Fibroblast of lung (primary cell): ENCODE measurements at regions not wholly inside any gene's neighbourhood (a gene's known extent, or its start where the extent isn't known, plus 50 kb on each side); places are given as distances from the start of the nearest gene placed in this dataset.

Experiments used
- DNase-seq, 2 donors: peaks; one replicate each; pipeline versions ENCODE4 v3.0.0 to v3.0.0-alpha.2; 2010; ENCODE audit warnings: low read depth in 2 of 2
- H2AFZ ChIP-seq: 2 replicates; pipeline ENCODE4 v1.5.1; 2012; ENCODE audit warnings: low read length, control low read depth, inconsistent platforms
- H3K27ac ChIP-seq: 2 replicates; pipeline ENCODE4 v1.5.1; 2011; ENCODE audit warnings: low read length, control low read depth; ENCODE audit not compliant: insufficient read depth
- H3K27me3 ChIP-seq: 2 replicates; pipeline ENCODE4 v1.5.1; 2011; ENCODE audit warnings: mild to moderate bottlenecking, low read length; ENCODE audit not compliant: control insufficient read depth, insufficient read depth
- H3K36me3 ChIP-seq: 2 replicates; pipeline ENCODE4 v1.5.1; 2011; ENCODE audit warnings: low read length; ENCODE audit not compliant: control insufficient read depth, insufficient read depth
- H3K4me1 ChIP-seq: 2 replicates; pipeline ENCODE4 v1.5.1; 2011; ENCODE audit warnings: low read length; ENCODE audit not compliant: control insufficient read depth, insufficient read depth; ENCODE audit errors: extremely low read depth
- H3K4me2 ChIP-seq: 2 replicates; pipeline ENCODE4 v1.5.1; 2011; ENCODE audit warnings: low read length, control low read depth; ENCODE audit not compliant: insufficient read depth; ENCODE audit errors: extremely low read depth
- H3K4me3 ChIP-seq, 4 experiments: fragments of 200-600 bp in 1 of 4; sonication (generic) in 1 of 4; replicated peaks in 1 of 4; 2 replicates each; pipeline ENCODE4 v1.5.1; 2011 to 2016; ENCODE audit warnings: low read length in 4 of 4, low read depth in 3 of 4, mild to moderate bottlenecking in 3 of 4, control low read depth in 2 of 4, inconsistent platforms in 1 of 4, mixed read lengths in 1 of 4; ENCODE audit not compliant: insufficient read depth in 1 of 4; ENCODE audit errors: control extremely low read depth in 1 of 4
- H3K79me2 ChIP-seq: 2 replicates; pipeline ENCODE4 v1.5.1; 2012; ENCODE audit warnings: mild to moderate bottlenecking, low read length, inconsistent platforms; ENCODE audit not compliant: control insufficient read depth, insufficient read depth
- H3K9ac ChIP-seq: 2 replicates; pipeline ENCODE4 v1.5.1; 2011; ENCODE audit warnings: mild to moderate bottlenecking, low read length, control low read depth; ENCODE audit not compliant: insufficient read depth
- H3K9me3 ChIP-seq: 2 replicates; pipeline ENCODE4 v1.5.1; 2012; ENCODE audit warnings: low read depth, low read length; ENCODE audit not compliant: control insufficient read depth, insufficient read depth
- H4K20me1 ChIP-seq: 2 replicates; pipeline ENCODE4 v1.5.1; 2011; ENCODE audit warnings: low read length; ENCODE audit not compliant: control insufficient read depth, insufficient read depth; ENCODE audit errors: extremely low read depth
- EZH2 ChIP-seq: IDR thresholded peaks from 2 replicates; pipeline ENCODE4 v1.5.1; 2012; ENCODE audit warnings: low read length, control low read depth, mild to moderate bottlenecking; ENCODE audit errors: missing control alignments
- TF ChIP-seq, protein P1 (sequence below), 2 donors: IDR thresholded peaks in 1 of 2; conservative IDR thresholded peaks in 1 of 2; 1 replicate in 1 of 2; 2 replicates in 1 of 2; pipeline ENCODE4 v1.5.1; 2011 to 2012; ENCODE audit warnings: low read length in 2 of 2, control low read depth in 1 of 2, inconsistent platforms in 1 of 2, low read depth in 1 of 2, mild to moderate bottlenecking in 1 of 2

DNA sequence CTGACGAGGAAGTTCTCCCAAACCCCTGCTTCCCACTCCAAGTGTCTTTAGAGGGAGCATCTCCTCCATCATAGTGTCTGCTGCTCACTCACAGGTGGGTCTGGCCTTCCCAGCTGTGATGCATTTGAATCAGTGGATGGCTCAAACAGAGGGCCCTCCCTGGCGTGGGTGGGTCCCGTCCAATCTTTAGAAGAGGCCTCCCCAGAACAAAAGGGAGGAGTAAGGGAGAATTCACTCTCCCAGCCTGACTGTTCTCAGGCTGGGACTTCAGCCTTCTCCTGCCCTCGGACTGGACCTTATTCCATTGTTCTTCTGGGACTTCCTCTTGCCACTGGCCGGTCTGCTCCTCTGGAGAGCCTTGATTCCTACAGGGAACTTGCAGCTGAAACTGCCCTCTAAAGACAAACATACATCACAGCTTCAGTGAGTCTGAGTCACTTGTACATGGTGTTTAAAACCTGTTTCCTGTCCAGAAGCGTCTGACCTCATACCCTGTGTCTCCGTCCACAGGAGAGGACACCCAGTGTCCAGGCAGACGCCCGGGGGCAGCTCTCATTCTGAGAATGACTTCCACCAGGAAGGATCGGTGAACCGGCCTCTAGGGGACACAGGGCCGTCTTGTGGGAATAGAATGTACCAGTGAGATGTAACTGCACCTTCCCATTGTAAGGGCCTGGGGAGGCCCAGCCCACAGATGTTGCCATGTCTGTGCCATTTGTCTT lies 234.7 kb downstream of the BRD1 start:
- H3K4me2 ChIP-seq = no peak overlapping the region
- no peak overlapping the region for H3K4me3 ChIP-seq
- no peaks in the 10 kb centered on the region for H3K27me3 ChIP-seq
- no peak for DNase-seq
- no peaks in the 10 kb centered on the region for H3K4me1 ChIP-seq
- no peak for TF ChIP-seq EZH2
- TF ChIP-seq, protein P1, sequence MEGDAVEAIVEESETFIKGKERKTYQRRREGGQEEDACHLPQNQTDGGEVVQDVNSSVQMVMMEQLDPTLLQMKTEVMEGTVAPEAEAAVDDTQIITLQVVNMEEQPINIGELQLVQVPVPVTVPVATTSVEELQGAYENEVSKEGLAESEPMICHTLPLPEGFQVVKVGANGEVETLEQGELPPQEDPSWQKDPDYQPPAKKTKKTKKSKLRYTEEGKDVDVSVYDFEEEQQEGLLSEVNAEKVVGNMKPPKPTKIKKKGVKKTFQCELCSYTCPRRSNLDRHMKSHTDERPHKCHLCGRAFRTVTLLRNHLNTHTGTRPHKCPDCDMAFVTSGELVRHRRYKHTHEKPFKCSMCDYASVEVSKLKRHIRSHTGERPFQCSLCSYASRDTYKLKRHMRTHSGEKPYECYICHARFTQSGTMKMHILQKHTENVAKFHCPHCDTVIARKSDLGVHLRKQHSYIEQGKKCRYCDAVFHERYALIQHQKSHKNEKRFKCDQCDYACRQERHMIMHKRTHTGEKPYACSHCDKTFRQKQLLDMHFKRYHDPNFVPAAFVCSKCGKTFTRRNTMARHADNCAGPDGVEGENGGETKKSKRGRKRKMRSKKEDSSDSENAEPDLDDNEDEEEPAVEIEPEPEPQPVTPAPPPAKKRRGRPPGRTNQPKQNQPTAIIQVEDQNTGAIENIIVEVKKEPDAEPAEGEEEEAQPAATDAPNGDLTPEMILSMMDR (conservative IDR thresholded peaks at IDR 0.05 in 1 of 2, IDR thresholded peaks at IDR 0.05 in 1 of 2; ENCODE audit: low read depth in 1 of 2, low read length in 2 of 2) = no peak
- no peak overlapping the region for H3K27ac ChIP-seq
- no peak overlapping the region for H2AFZ ChIP-seq
- H3K79me2 ChIP-seq = no peaks in the 10 kb centered on the region
- H3K36me3 ChIP-seq = no peaks in the 10 kb centered on the region
- H4K20me1 ChIP-seq = no peaks in the 10 kb centered on the region
- peaks cover 2% of the 10 kb centered on the region for H3K9me3 ChIP-seq
- no peak overlapping the region for H3K9ac ChIP-seq

DNA sequence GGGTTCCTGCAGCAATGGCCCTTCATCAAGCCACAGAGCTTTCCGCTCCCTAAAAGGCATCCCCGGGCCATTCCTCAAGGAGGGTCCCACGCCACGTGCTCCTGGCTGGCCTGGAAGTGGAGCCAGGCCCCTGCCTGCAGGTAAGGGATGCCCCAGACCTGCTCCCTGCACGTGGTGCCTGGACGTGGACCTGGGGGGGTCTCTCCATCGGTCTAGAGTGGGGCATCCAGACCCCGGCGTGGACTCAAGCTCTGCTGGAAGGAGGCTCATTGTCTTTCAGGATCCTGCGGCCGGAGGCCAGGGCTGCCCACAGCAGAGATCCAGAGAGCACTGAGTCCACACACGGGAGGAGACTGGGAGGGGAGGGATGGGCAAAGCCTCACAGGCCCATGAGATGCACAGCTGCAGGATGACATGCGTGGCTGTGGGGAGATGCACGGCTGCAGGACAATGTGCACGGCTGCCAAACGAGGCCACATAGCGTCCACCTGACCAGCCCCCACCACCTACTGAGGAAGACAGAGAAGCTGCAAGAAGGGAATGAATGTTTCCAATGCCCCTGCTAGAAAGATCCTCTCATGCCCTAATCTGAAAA lies 236.7 kb downstream of the BRD1 start:
- Histone ChIP-seq H2AFZ (no peak overlapping the region), H3K27ac (no peak overlapping the region), H4K20me1 (no peaks in the 10 kb centered on the region), H3K79me2 (no peaks in the 10 kb centered on the region), H3K4me2 (no peak overlapping the region), H3K4me3 (no peak overlapping the region), H3K36me3 (no peaks in the 10 kb centered on the region), H3K27me3 (no peaks in the 10 kb centered on the region), H3K9ac (no peak overlapping the region), H3K9me3 (peaks cover 2% of the 10 kb centered on the region), H3K4me1 (no peaks in the 10 kb centered on the region)
- no peak for TF ChIP-seq EZH2
- TF ChIP-seq, protein P1 (conservative IDR thresholded peaks at IDR 0.05 in 1 of 2, IDR thresholded peaks at IDR 0.05 in 1 of 2; ENCODE audit: low read depth in 1 of 2, low read length in 2 of 2) = no peak
- no peak for DNase-seq

DNA sequence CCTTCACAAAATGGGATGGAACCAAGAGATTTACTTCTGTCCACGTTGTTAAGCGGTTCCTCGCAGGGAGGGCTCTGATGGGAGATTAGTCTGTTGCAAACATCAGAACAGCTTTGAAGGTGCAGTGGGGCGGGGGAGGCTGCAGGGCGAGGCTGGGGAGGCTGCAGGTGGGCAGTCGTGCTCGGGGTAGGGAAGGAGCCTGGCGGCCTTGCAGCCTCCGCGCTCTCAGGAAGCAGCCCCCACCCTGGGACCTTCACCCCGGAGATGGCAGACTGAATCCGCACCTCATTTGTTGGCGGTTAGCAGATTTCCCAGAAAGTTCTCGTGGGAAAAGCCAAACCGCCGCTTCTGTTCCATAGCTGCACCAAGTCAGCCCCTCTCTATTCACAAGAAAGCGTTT lies 237.3 kb downstream of the BRD1 start:
- Histone ChIP-seq H4K20me1 (no peaks in the 10 kb centered on the region), H3K36me3 (no peaks in the 10 kb centered on the region), H3K27ac (no peak overlapping the region), H3K4me2 (no peak overlapping the region), H3K9ac (no peak overlapping the region), H3K27me3 (no peaks in the 10 kb centered on the region), H3K4me3 (no peak overlapping the region), H2AFZ (no peak overlapping the region), H3K9me3 (peaks cover 2% of the 10 kb centered on the region), H3K4me1 (no peaks in the 10 kb centered on the region), H3K79me2 (no peaks in the 10 kb centered on the region)
- TF ChIP-seq, protein P1 (conservative IDR thresholded peaks at IDR 0.05 in 1 of 2, IDR thresholded peaks at IDR 0.05 in 1 of 2; ENCODE audit: low read depth in 1 of 2, low read length in 2 of 2) = no peak
- TF ChIP-seq EZH2 = no peak
- DNase-seq = no peak
